ENCODE measurements at regions not wholly inside any gene's neighbourhood (a gene's known extent, or its start where the extent isn't known, plus 50 kb on each side); places are given as distances from the start of the nearest gene placed in this dataset.
"Not testable (repeated sequence)": the region's sequence is repeated elsewhere in the genome, so short reads cannot be mapped to it uniquely, and the experiment has no call there.

GRCh38 chr3:59499954-59500353 is 450.1 kb upstream of the CFAP20DC start:
- Histone ChIP-seq H3K9ac (ENCODE audit: low read depth in 1 of 2, low read length in 2 of 2) (no peak overlapping the region), H3K36me3 (ENCODE audit: control insufficient read depth in 4 of 4, insufficient read depth in 3 of 4, low read depth in 1 of 4, low read length in 3 of 4) (no peaks in the 10 kb centered on the region), H3K4me1 (ENCODE audit: control insufficient read depth in 4 of 4, insufficient read depth in 4 of 4, low read length in 3 of 4) (no peaks in the 10 kb centered on the region), H3K9me3 (ENCODE audit: control insufficient read depth in 4 of 4, low read length in 3 of 4) (no peaks in the 10 kb centered on the region), H3K4me3 (ENCODE audit: low read depth in 1 of 3, low read length in 3 of 3) (no peak overlapping the region), H3K27ac (ENCODE audit: low read depth in 1 of 2, low read length in 2 of 2) (no peak overlapping the region), H3K27me3 (ENCODE audit: control insufficient read depth in 4 of 4, insufficient read depth in 4 of 4, low read length in 3 of 4) (peaks cover 0 to 3% (median 2%) of the 10 kb centered on the region in 4 donors)
- 89% methylated on average over 4 of the region's 4 CpGs for WGBS
- DNase-seq (ENCODE audit: low spot score), result no peak
- TF ChIP-seq EGR1 (IDR thresholded peaks at IDR 0.05; ENCODE audit: low read depth in 2 of 2) (no peak), SP1 (IDR thresholded peaks at IDR 0.05) (no peak), YY1 (IDR thresholded peaks at IDR 0.05) (no peak), RAD21 (IDR thresholded peaks at IDR 0.05) (no peak), MAX (IDR thresholded peaks at IDR 0.05) (no peak), HNF4A (conservative IDR thresholded peaks at IDR 0.05) (no peak), FOXA1 (IDR thresholded peaks at IDR 0.05) (no peak)

- no peak for TF ChIP-seq FOXA2 (IDR thresholded peaks at IDR 0.05)
- no peak for TF ChIP-seq YY1 (IDR thresholded peaks at IDR 0.05)
- TF ChIP-seq MAX (IDR thresholded peaks at IDR 0.05), result no peak
- no peak for TF ChIP-seq NR2F2 (IDR thresholded peaks at IDR 0.05)
- TF ChIP-seq GABPA (IDR thresholded peaks at IDR 0.05 in 1 of 2, conservative IDR thresholded peaks at IDR 0.05 in 1 of 2), result no peak
- no peak overlapping the region for H3K4me3 ChIP-seq (ENCODE audit: low read depth in 1 of 3, low read length in 3 of 3)
- H3K27me3 ChIP-seq (ENCODE audit: control insufficient read depth in 4 of 4, insufficient read depth in 4 of 4, low read length in 3 of 4), result peaks cover 0 to 3% (median 2%) of the 10 kb centered on the region in 4 donors
- H3K36me3 ChIP-seq (ENCODE audit: control insufficient read depth in 4 of 4, insufficient read depth in 3 of 4, low read depth in 1 of 4, low read length in 3 of 4), result no peaks in the 10 kb centered on the region
- H3K4me1 ChIP-seq (ENCODE audit: control insufficient read depth in 4 of 4, insufficient read depth in 4 of 4, low read length in 3 of 4), result no peaks in the 10 kb centered on the region
- no peak for DNase-seq (ENCODE audit: low spot score)
- H3K9me3 ChIP-seq (ENCODE audit: control insufficient read depth in 4 of 4, low read length in 3 of 4), result no peaks in the 10 kb centered on the region
- 91% methylated on average over 15 of the region's 15 CpGs for WGBS
- no peak overlapping the region for H3K9ac ChIP-seq (ENCODE audit: low read depth in 1 of 2, low read length in 2 of 2)
- H3K27ac ChIP-seq (ENCODE audit: low read depth in 1 of 2, low read length in 2 of 2), result no peak overlapping the region
Measured at GRCh38 chr3:59499000-59499399, 449.2 kb upstream of the CFAP20DC start.

GRCh38 chr3:59496250-59496649 is 446.4 kb upstream of the CFAP20DC start:
- 87% methylated on average over 5 of the region's 5 CpGs for WGBS
- DNase-seq (ENCODE audit: low spot score), result no peak
- peaks cover 0 to 3% (median 0%) of the 10 kb centered on the region in 4 donors for H3K27me3 ChIP-seq (ENCODE audit: control insufficient read depth in 4 of 4, insufficient read depth in 4 of 4, low read length in 3 of 4)
- H3K9me3 ChIP-seq (ENCODE audit: control insufficient read depth in 4 of 4, low read length in 3 of 4), result no peaks in the 10 kb centered on the region
- no peaks in the 10 kb centered on the region for H3K4me1 ChIP-seq (ENCODE audit: control insufficient read depth in 4 of 4, insufficient read depth in 4 of 4, low read length in 3 of 4)
- no peak overlapping the region for H3K4me3 ChIP-seq (ENCODE audit: low read depth in 1 of 3, low read length in 3 of 3)
- no peak for TF ChIP-seq TAF1 (conservative IDR thresholded peaks at IDR 0.05)
- no peak for TF ChIP-seq RAD21 (IDR thresholded peaks at IDR 0.05)
- TF ChIP-seq MAX (IDR thresholded peaks at IDR 0.05), result no peak
- no peak for TF ChIP-seq YY1 (IDR thresholded peaks at IDR 0.05)
- TF ChIP-seq FOXA2 (IDR thresholded peaks at IDR 0.05), result no peak
- no peak for TF ChIP-seq NR2F2 (IDR thresholded peaks at IDR 0.05)
- TF ChIP-seq EGR1 (IDR thresholded peaks at IDR 0.05; ENCODE audit: low read depth in 2 of 2), result no peak
- TF ChIP-seq CTCF (IDR thresholded peaks at IDR 0.05; ENCODE audit: low read depth, low read length, missing input control), result no peak
- H3K36me3 ChIP-seq (ENCODE audit: control insufficient read depth in 4 of 4, insufficient read depth in 3 of 4, low read depth in 1 of 4, low read length in 3 of 4), result no peaks in the 10 kb centered on the region
- H3K27ac ChIP-seq (ENCODE audit: low read depth in 1 of 2, low read length in 2 of 2), result no peak overlapping the region
- H3K9ac ChIP-seq (ENCODE audit: low read depth in 1 of 2, low read length in 2 of 2), result no peak overlapping the region

- not testable (repeated sequence) for H3K9ac ChIP-seq (ENCODE audit: low read depth in 1 of 2, low read length in 2 of 2); H3K4me1 ChIP-seq (ENCODE audit: control insufficient read depth in 4 of 4, insufficient read depth in 4 of 4, low read length in 3 of 4); H3K27me3 ChIP-seq (ENCODE audit: control insufficient read depth in 4 of 4, insufficient read depth in 4 of 4, low read length in 3 of 4); H3K36me3 ChIP-seq (ENCODE audit: control insufficient read depth in 4 of 4, insufficient read depth in 3 of 4, low read depth in 1 of 4, low read length in 3 of 4); H3K27ac ChIP-seq (ENCODE audit: low read depth in 1 of 2, low read length in 2 of 2); DNase-seq (ENCODE audit: low spot score); H3K9me3 ChIP-seq (ENCODE audit: control insufficient read depth in 4 of 4, low read length in 3 of 4); H3K4me3 ChIP-seq (ENCODE audit: low read depth in 1 of 3, low read length in 3 of 3)
- 87% methylated on average over 1 of the region's 1 CpG for WGBS
Measured at GRCh38 chr3:59494969-59495368, 445.1 kb upstream of the CFAP20DC start.
